CD4-positive, alpha-beta T cell (primary cell): ENCODE measurements at regions not wholly inside any gene's neighbourhood (a gene's known extent, or its start where the extent isn't known, plus 50 kb on each side); places are given as distances from the start of the nearest gene placed in this dataset.

ENCODE experiments used
- ATAC-seq: fragments of 200-7000 bp; cut with Tn5 transposase; one replicate; pipeline ENCODE4 v1.10.0; 2022; ENCODE audit warnings: mild to moderate bottlenecking; ENCODE audit not compliant: poor library complexity
- CTCF ChIA-PET: fragments of 350-600 bp; sonication (Branson Sonifier 250); formaldehyde crosslinking; loops from one replicate; lab custom pipeline; 2021; ENCODE audit warnings: antibody characterized with exemption, inconsistent platforms; lab: Charles Lee
- POLR2A ChIA-PET: fragments of 350-600 bp; sonication (Branson Sonifier 250); formaldehyde crosslinking; loops from one replicate; lab custom pipeline; 2021; ENCODE audit warnings: antibody characterized with exemption, inconsistent platforms; lab: Charles Lee
- DNase-seq, 14 experiments: peaks; one replicate each; pipeline ENCODE4 v3.0.0-alpha.2; 2013 to 2020; ENCODE audit warnings: mixed read lengths in 2 of 14
- H3K27ac ChIP-seq, 2 donors: one replicate each; pipeline versions ENCODE4 v1.5.1 to v1.7.0; 2013; ENCODE audit warnings: low read length in 2 of 2, low read depth in 1 of 2, mild to moderate bottlenecking in 1 of 2
- H3K27me3 ChIP-seq, 2 experiments: 1 replicate in 1 of 2; 2 replicates in 1 of 2; pipeline versions ENCODE4 v1.6.1 to v1.7.0; 2013; ENCODE audit warnings: low read length in 2 of 2, control low read depth in 1 of 2, mild to moderate bottlenecking in 1 of 2, moderate library complexity in 1 of 2; ENCODE audit not compliant: insufficient read depth in 2 of 2, control insufficient read depth in 1 of 2
- H3K36me3 ChIP-seq: one replicate; pipeline ENCODE4 v1.6.1; 2013; ENCODE audit warnings: low read length, control low read depth; ENCODE audit not compliant: insufficient read depth
- H3K4me1 ChIP-seq: one replicate; pipeline ENCODE4 v1.6.1; 2013; ENCODE audit warnings: low read length, control low read depth; ENCODE audit not compliant: insufficient read depth
- H3K4me3 ChIP-seq: one replicate; pipeline ENCODE4 v1.5.1; 2013; ENCODE audit warnings: mild to moderate bottlenecking, low read length, moderate library complexity
- H3K9me3 ChIP-seq, 2 experiments: 1 replicate in 1 of 2; 2 replicates in 1 of 2; pipeline versions ENCODE4 v1.6.1 to v1.7.0; 2013; ENCODE audit warnings: low read length in 2 of 2, mild to moderate bottlenecking in 2 of 2, control low read depth in 1 of 2, moderate library complexity in 1 of 2; ENCODE audit not compliant: control insufficient read depth in 1 of 2, insufficient read depth in 1 of 2
- H3K27ac Mint-ChIP-seq: one replicate; pipeline ENCODE4 v1.8.0; 2020; ENCODE audit warnings: mixed read lengths
- H3K27me3 Mint-ChIP-seq: one replicate; pipeline ENCODE4 v1.8.0; 2021; ENCODE audit warnings: mixed read lengths
- H3K36me3 Mint-ChIP-seq: one replicate; pipeline ENCODE4 v1.8.0; 2021; ENCODE audit warnings: low read depth, mixed read lengths
- H3K4me1 Mint-ChIP-seq: one replicate; pipeline ENCODE4 v1.8.0; 2021; ENCODE audit warnings: low read depth, mixed read lengths
- H3K4me3 Mint-ChIP-seq: one replicate; pipeline ENCODE4 v1.8.0; 2020; ENCODE audit warnings: mild to moderate bottlenecking, mixed read lengths
- H3K9me3 Mint-ChIP-seq: one replicate; pipeline ENCODE4 v1.8.0; 2020; ENCODE audit warnings: mixed read lengths
- intact Hi-C, 2 experiments: fragments of 100-400 bp; cut with DNase I in 1 of 2; cut with micrococcal nuclease in 1 of 2; formaldehyde crosslinking; loops; one replicate each; pipeline versions ENCODE4 v1.15.1 to v1.9.0; 2023 to 2025; cut with DNase I, micrococcal nuclease
- TF ChIP-seq, protein P1 (sequence below): fragments of 200-600 bp; IDR thresholded peaks from one replicate; pipeline ENCODE4 v1.8.0; 2022; ENCODE audit warnings: antibody characterized with exemption, mild to moderate bottlenecking

DNA sequence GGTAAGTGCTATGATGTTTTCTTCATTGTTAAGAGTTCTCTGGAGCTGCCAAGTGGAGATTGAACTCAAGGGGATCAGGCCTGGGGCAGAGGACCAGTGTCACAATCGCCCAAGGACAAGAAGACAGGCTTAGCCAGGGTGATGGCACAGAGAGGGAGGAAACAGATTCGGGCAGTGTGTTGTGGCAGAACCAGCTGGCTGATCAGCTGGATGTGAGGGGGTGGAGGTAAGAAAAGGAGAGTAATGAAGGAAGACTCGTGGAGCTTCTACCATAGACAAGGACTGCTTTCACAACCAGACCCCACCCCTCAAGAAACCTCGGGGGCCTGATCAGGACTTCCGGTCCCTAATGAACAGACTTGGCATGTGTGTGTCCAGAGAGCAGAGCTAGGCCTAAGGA lies 60.9 kb upstream of the LINGO1 start:
- Histone ChIP-seq H3K27ac (no peak overlapping the region), H3K9me3 (peaks cover 0 to 14% of the 10 kb centered on the region in 2 experiments), H3K36me3 (no peaks in the 10 kb centered on the region), H3K4me1 (no peaks in the 10 kb centered on the region), H3K27me3 (peaks cover 11 to 13% of the 10 kb centered on the region in 2 experiments), H3K4me3 (no peak overlapping the region)
- intact Hi-C loops = no loop called here
- no peaks in the 10 kb centered on the region for H3K36me3 Mint-ChIP-seq
- TF ChIP-seq, protein P1, sequence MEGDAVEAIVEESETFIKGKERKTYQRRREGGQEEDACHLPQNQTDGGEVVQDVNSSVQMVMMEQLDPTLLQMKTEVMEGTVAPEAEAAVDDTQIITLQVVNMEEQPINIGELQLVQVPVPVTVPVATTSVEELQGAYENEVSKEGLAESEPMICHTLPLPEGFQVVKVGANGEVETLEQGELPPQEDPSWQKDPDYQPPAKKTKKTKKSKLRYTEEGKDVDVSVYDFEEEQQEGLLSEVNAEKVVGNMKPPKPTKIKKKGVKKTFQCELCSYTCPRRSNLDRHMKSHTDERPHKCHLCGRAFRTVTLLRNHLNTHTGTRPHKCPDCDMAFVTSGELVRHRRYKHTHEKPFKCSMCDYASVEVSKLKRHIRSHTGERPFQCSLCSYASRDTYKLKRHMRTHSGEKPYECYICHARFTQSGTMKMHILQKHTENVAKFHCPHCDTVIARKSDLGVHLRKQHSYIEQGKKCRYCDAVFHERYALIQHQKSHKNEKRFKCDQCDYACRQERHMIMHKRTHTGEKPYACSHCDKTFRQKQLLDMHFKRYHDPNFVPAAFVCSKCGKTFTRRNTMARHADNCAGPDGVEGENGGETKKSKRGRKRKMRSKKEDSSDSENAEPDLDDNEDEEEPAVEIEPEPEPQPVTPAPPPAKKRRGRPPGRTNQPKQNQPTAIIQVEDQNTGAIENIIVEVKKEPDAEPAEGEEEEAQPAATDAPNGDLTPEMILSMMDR = no peak
- no peaks in the 10 kb centered on the region for H3K4me1 Mint-ChIP-seq
- H3K4me3 Mint-ChIP-seq = no peak overlapping the region
- H3K27ac Mint-ChIP-seq = no peak overlapping the region
- H3K9me3 Mint-ChIP-seq = no peaks in the 10 kb centered on the region
- CTCF ChIA-PET = no interaction called here
- H3K27me3 Mint-ChIP-seq = peaks cover 47% of the 10 kb centered on the region
- no peak for DNase-seq
- POLR2A ChIA-PET = no interaction called here
- no peak for ATAC-seq

DNA sequence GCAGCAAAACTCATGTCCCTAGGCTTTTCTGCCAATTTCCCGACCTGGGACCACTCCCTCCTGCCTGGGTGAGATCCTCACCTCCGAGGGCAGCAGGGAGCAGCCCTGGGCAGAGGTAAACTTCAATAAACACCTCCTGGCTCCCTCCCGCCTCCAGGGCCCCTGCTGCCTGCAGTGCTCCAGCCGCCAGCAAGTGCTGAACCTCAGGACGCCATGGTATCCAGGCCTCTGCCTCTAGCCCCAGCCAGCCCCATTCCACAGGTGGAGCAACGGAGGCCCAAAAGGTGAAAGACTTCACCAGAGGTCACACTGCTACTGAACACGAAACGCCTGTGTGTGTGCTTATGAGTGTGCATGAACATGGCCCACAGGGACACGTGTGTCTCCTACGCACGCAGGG lies 59.9 kb upstream of the LINGO1 start:
- Histone ChIP-seq H3K9me3 (peaks cover 0 to 12% of the 10 kb centered on the region in 2 experiments), H3K27ac (no peak overlapping the region), H3K27me3 (peaks cover 11 to 13% of the 10 kb centered on the region in 2 experiments), H3K36me3 (no peaks in the 10 kb centered on the region), H3K4me1 (no peaks in the 10 kb centered on the region), H3K4me3 (no peak overlapping the region)
- no peak overlapping the region for H3K4me3 Mint-ChIP-seq
- H3K27ac Mint-ChIP-seq = no peak overlapping the region
- ChIA-PET POLR2A (no interaction called here), CTCF (no interaction called here)
- H3K36me3 Mint-ChIP-seq = no peaks in the 10 kb centered on the region
- no peaks in the 10 kb centered on the region for H3K9me3 Mint-ChIP-seq
- no peak for DNase-seq
- H3K27me3 Mint-ChIP-seq = peaks cover 50% of the 10 kb centered on the region
- no peaks in the 10 kb centered on the region for H3K4me1 Mint-ChIP-seq
- ATAC-seq = no peak
- intact Hi-C loops = no loop called here
- TF ChIP-seq, protein P1 = no peak

DNA sequence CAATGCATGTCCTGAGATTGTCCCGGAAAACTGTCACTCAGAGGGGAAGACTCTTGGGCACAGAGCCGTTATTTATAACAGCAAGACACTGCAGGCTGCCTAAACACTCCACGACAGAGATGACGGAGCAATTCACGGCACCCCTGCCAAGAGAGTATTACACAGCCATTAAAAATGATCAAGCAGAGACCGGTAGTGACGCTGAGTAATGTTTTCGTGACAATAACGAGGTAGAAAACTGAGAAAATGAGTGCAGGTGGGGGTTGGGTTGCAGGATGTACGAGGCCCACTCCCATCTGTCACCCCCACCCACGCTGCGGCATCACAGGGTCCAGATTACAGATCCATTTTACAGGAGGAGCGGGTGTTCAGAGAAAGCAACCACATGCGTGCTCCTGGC lies 58.9 kb upstream of the LINGO1 start:
- H3K36me3 Mint-ChIP-seq = no peaks in the 10 kb centered on the region
- H3K4me1 Mint-ChIP-seq = no peaks in the 10 kb centered on the region
- POLR2A ChIA-PET = no interaction called here
- H3K4me1 ChIP-seq = no peaks in the 10 kb centered on the region
- H3K27ac ChIP-seq = no peak overlapping the region
- TF ChIP-seq, protein P1 = no peak
- no peaks in the 10 kb centered on the region for H3K9me3 Mint-ChIP-seq
- no peak overlapping the region for H3K27ac Mint-ChIP-seq
- no peak for ATAC-seq
- CTCF ChIA-PET = no interaction called here
- H3K27me3 ChIP-seq = peaks cover 10 to 11% of the 10 kb centered on the region in 2 experiments
- H3K9me3 ChIP-seq = peaks cover 0 to 9% of the 10 kb centered on the region in 2 experiments
- no peak overlapping the region for H3K4me3 ChIP-seq
- intact Hi-C loops = no loop called here
- no peak overlapping the region for H3K4me3 Mint-ChIP-seq
- H3K27me3 Mint-ChIP-seq = peaks cover 50% of the 10 kb centered on the region
- DNase-seq = no peak
- H3K36me3 ChIP-seq = no peaks in the 10 kb centered on the region
